GM06990 (cell line): ENCODE measurements at regions not wholly inside any gene's neighbourhood (a gene's known extent, or its start where the extent isn't known, plus 50 kb on each side); places are given as distances from the start of the nearest gene placed in this dataset.

ENCODE experiments used
- DNase-seq: peaks from one replicate; pipeline ENCODE4 v3.0.0-alpha.2; 2011; ENCODE audit not compliant: insufficient read length; ENCODE audit errors: extremely low read depth
- H3K27me3 ChIP-seq: replicated peaks from 2 replicates; pipeline ENCODE4 v1.6.0; 2011; ENCODE audit warnings: low read length; ENCODE audit not compliant: control insufficient read depth, insufficient read depth
- H3K36me3 ChIP-seq: 2 replicates; pipeline ENCODE4 v1.5.1; 2011; ENCODE audit warnings: low read length; ENCODE audit not compliant: control insufficient read depth, insufficient read depth
- H3K4me3 ChIP-seq: replicated peaks from 2 replicates; pipeline ENCODE4 v1.5.1; 2011; ENCODE audit warnings: low read depth, mild to moderate bottlenecking, control low read depth, low read length
- TF ChIP-seq, protein P1 (sequence below): IDR thresholded peaks from 2 replicates; pipeline ENCODE4 v1.5.1; 2011; ENCODE audit warnings: low read length, control low read depth, mild to moderate bottlenecking, inconsistent platforms; ENCODE audit not compliant: insufficient read depth, poor library complexity, severe bottlenecking

DNA sequence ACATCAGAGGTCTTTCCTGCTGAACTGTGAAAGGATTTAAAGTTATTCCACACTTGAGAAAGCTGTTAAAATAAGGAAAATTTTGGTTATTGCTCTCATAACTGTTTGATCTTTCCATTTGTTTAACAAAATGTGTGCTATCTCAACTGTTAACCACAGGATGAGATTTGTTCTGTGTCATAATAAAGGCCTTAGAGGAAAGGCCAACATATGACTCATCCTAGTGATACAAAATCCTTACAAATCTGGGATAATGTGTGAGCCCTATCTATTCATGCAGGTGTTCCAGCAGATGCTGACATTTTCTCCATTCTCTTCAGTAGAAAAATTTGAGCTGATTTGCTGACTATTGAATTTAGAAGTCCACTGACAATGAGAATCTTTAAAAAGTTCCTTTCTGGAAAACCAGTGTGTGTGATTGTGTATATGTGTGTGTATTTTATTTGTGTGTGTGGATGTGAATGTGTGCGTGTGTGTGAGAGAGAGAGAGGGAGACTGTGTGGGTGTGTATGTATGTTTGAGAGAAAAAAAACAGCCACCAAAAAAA, 1111.9 kb upstream of the GYPC start:
- DNase-seq, result no peak
- TF ChIP-seq, protein P1, sequence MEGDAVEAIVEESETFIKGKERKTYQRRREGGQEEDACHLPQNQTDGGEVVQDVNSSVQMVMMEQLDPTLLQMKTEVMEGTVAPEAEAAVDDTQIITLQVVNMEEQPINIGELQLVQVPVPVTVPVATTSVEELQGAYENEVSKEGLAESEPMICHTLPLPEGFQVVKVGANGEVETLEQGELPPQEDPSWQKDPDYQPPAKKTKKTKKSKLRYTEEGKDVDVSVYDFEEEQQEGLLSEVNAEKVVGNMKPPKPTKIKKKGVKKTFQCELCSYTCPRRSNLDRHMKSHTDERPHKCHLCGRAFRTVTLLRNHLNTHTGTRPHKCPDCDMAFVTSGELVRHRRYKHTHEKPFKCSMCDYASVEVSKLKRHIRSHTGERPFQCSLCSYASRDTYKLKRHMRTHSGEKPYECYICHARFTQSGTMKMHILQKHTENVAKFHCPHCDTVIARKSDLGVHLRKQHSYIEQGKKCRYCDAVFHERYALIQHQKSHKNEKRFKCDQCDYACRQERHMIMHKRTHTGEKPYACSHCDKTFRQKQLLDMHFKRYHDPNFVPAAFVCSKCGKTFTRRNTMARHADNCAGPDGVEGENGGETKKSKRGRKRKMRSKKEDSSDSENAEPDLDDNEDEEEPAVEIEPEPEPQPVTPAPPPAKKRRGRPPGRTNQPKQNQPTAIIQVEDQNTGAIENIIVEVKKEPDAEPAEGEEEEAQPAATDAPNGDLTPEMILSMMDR, result no peak
- Histone ChIP-seq H3K4me3 (no peak overlapping the region), H3K36me3 (no peaks in the 10 kb centered on the region), H3K27me3 (no peaks in the 10 kb centered on the region)

DNA sequence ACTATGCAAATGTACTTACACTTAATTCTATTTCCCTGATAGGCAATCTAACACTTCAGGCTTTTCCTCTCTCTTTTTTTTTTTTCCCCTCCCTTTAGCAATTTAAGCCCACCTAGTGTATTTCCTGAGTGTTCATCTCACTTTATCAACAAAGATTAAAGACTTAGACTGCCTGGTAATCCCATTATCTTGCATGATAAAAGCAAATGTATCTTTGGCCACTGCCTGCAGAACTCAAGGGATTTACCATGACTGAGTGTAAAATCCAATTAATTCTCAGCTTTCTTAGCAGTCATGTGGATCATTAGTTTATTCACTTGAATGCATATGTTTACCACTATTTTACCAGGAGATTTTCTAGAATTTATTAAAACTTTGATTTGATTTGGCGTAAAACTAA, 1102.2 kb upstream of the GYPC start:
- H3K27me3 ChIP-seq, result no peaks in the 10 kb centered on the region
- TF ChIP-seq, protein P1, result no peak
- H3K36me3 ChIP-seq, result no peaks in the 10 kb centered on the region

GRCh38 chr2:125554956-125555355, 1101.0 kb upstream of the GYPC start:
- Histone ChIP-seq H3K27me3 (no peaks in the 10 kb centered on the region), H3K4me3 (no peak overlapping the region), H3K36me3 (no peaks in the 10 kb centered on the region)
- TF ChIP-seq, protein P1, result no peak
- no peak for DNase-seq

More for the DNA sequence above, 1102.2 kb upstream of the GYPC start:
- DNase-seq, result no peak
- no peak overlapping the region for H3K4me3 ChIP-seq

GRCh38 chr2:125559186-125559585, 1096.8 kb upstream of the GYPC start:
- no peak overlapping the region for H3K4me3 ChIP-seq
- TF ChIP-seq, protein P1, result no peak
- H3K36me3 ChIP-seq, result no peaks in the 10 kb centered on the region
- DNase-seq, result peak; percentile 18
- no peaks in the 10 kb centered on the region for H3K27me3 ChIP-seq

GRCh38 chr2:125560855-125561254, 1095.1 kb upstream of the GYPC start:
- Histone ChIP-seq H3K4me3 (no peak overlapping the region), H3K27me3 (no peaks in the 10 kb centered on the region), H3K36me3 (no peaks in the 10 kb centered on the region)
- DNase-seq, result no peak
- TF ChIP-seq, protein P1, result no peak

GRCh38 chr2:125561302-125561701, 1094.7 kb upstream of the GYPC start:
- DNase-seq, result no peak
- TF ChIP-seq, protein P1, result no peak
- no peaks in the 10 kb centered on the region for H3K36me3 ChIP-seq
- H3K4me3 ChIP-seq, result no peak overlapping the region
- H3K27me3 ChIP-seq, result no peaks in the 10 kb centered on the region
